GM19035 (cell line): ENCODE measurements at regions not wholly inside any gene's neighbourhood (a gene's known extent, or its start where the extent isn't known, plus 50 kb on each side); places are given as distances from the start of the nearest gene placed in this dataset.

ENCODE experiments used
- ATAC-seq: cut with Tn5 transposase; IDR thresholded peaks from one replicate; pipeline ENCODE4 v1.9.1; 2021; ENCODE audit not compliant: unreplicated experiment

GRCh38 chr5:144103611-144104485, 66.6 kb downstream of the YIPF5 start:
- no peak for ATAC-seq

GRCh38 chr5:144105371-144105770, 65.1 kb downstream of the YIPF5 start:
- no peak for ATAC-seq

GRCh38 chr5:144108131-144108530, 62.3 kb downstream of the YIPF5 start:
- no peak for ATAC-seq
